H54 (cell line): ENCODE measurements at regions not wholly inside any gene's neighbourhood (a gene's known extent, or its start where the extent isn't known, plus 50 kb on each side); places are given as distances from the start of the nearest gene placed in this dataset.

Experiments used
- DNase-seq: peaks from one replicate; pipeline ENCODE4 v3.0.0; 2011; ENCODE audit warnings: low spot score, mixed read lengths; ENCODE audit not compliant: insufficient read length
- FAIRE-seq: peaks from 3 replicates; lab custom pipeline; 2011; peaks lifted over from hg19 to GRCh38; lab: Jason Lieb, UNC
- POLR2A ChIP-seq: IDR thresholded peaks from 2 replicates; pipeline ENCODE4 v1.6.1; 2011; ENCODE audit warnings: low read depth, mild to moderate bottlenecking, low read length

DNA sequence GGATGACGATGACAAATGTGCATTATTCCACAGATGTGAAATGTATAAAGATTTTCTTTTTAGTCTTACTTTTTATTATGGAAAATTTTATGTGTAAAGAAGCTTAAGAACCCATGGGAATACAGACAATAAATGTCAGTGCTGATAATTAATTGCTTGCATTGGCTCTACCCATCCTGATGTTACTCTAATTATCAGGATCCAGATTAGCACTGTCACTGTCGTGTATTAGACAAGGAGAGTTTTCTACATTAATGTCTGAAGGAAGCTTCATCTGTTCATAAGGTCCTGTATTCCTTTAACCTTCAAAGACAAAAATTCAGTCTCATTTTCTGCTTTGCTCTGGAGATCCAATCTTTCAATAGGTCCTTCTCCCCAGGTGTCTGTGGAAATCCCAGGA is 259.1 kb upstream of the ADAMTS5 start:
- FAIRE-seq (peak; percentile 82), DNase-seq (no peak)
- no peak for TF ChIP-seq POLR2A

DNA sequence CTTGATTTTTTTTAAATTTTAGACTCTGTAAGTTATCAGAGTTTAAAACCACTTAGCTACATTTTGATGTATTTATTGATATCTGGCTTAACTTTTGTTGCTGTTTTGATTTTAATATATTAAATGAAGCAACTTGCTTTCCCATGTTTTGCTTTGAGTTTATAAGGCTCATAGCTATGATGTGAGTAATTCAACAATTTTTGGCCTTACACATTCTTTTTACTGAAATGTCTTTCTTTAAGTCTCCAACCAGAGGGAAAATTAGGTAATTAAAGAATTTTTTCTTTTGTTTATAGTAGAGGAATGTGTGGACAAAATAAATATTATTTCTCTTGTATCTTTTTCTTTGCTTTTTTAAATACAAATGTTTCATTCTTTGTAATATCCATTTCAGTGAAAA is 258.3 kb upstream of the ADAMTS5 start:
- TF ChIP-seq POLR2A: no peak
- no peak for FAIRE-seq
- no peak for DNase-seq

DNA sequence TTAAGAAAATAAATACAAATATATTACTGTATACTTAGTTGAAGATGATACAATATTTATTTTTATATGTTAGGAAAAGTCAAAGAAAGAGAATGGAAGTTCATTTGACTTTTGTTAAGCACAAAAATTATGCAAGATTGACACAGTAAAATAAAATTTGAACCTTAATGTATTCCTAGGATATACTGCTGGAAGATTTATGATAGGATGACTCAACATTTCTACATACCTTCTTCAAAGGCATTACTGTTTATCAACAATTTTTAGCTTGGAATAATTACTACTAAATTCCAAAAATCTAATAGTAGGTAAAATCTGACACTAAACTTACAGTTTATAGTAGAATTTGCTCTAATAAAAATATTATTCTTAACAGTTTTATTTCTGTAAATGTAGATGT is 257.3 kb upstream of the ADAMTS5 start:
- FAIRE-seq (peak; percentile 36), DNase-seq (no peak)
- TF ChIP-seq POLR2A: no peak

DNA sequence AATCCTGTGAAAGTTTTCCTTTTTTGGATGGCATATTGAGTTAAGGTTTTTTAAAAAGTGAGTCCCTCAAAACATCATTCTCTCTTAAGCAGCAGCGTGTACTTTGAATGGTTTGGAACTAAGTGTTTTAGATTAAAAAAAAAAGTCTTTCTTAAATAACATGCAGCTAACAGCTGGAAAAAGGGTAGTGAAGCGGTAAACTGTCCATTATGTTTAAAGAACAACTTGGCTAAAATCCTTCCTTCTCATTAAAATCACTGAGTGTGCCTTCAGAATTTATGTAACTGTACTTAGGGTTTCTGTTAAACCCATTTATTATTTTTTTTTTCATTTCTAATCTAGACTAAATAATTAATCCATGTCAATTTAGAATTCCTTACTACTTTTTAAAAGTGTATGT is 254.2 kb upstream of the ADAMTS5 start:
- FAIRE-seq (no peak), DNase-seq (no peak)
- no peak for TF ChIP-seq POLR2A

DNA sequence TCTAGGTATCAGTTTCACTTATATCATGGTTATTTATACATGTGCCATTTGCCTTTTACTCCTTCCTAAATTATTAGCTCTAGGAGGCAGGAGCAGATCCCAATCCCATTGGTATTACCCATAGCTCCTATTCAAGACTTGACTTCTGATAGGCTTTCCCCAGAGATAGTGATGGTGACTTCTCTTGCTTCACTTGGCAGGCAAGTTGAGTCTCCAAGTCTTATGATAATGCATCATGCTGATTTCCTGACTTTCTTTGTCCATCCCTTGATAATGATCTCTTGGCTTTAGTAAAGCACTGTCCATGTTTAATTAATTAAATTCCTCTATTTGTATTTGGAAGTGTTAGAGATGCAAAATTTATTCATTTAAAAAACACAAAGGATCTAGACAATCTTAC is 253.5 kb upstream of the ADAMTS5 start:
- no peak for TF ChIP-seq POLR2A
- FAIRE-seq (no peak), DNase-seq (no peak)

DNA sequence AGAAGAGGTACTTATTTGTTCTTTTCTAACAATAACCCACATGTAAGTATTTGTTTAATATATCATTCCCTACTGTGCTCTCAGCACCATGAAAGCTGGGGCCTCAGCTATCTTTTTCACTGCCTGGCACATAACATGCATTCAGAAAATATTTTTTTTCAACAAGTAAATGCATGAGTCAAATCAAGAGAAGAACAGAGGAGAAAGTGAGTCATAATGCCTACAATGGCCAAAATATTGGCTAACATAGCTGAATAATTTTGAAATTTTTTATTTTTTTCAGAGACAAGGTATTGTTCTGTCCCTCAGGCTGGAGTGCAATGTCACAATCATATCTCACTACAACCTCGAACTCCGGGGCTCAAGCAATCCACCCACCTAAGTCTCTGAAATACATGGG is 252.2 kb upstream of the ADAMTS5 start:
- TF ChIP-seq POLR2A: no peak
- DNase-seq (no peak), FAIRE-seq (no peak)

DNA sequence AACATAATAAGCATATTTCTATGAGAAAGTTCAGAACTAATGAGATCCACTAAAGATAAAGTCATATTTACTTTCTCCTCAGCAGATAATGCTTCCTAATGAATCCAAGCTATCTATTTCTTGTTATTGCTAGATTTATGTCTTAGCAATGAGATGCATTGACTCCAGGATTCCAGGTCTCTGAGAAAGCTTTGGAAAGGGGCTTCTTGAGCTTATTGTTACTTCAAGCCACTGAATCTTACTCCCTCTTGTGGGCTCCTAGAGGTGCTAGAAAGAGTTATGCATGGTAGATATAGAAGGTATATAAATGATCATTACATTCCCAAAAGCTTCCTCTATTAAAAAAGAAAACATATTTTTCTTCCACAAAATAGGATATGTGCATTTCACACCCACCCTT is 246.4 kb upstream of the ADAMTS5 start:
- DNase-seq: no peak
- no peak for FAIRE-seq

DNA sequence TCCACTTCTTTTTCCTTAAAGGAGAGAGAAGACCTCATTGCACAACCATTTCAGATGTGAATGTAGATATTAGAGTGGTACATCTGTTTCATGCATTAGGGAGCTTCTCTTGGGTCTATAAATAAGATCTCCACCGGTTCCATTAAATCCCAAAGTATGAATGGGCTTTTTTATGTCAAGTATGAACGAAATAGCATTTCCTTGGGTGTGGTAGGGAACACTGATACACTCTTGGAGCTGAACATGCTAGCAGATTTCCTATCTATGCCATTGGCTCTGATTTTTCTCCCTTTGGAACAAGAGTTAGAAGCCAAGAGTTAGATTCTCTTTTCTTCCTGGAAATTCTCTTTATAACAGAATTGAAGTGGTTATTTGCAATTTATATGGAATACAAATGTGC is 245.6 kb upstream of the ADAMTS5 start:
- FAIRE-seq (peak; percentile 61), DNase-seq (no peak)
- TF ChIP-seq POLR2A: no peak

More for the DNA sequence above, 246.4 kb upstream of the ADAMTS5 start:
- no peak for TF ChIP-seq POLR2A

DNA sequence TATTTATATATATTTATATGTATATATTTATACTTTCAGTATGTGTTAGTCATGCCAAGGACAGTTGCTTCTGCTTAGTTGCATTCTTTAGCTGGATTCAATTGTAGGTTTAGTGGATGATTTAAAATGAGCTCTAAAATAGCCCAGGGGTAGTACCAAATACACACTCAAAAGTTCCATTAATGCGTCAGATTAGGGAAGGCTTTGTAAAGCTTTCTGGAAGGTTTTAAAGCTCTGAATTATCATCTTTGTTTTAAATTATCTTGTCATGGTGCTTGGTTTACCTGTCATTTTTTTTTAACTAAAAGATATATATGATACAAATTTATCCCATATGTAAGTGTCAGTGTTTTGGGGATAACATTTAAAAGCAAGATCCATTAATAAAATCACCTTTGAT is 242.7 kb upstream of the ADAMTS5 start:
- TF ChIP-seq POLR2A: no peak
- no peak for FAIRE-seq

DNA sequence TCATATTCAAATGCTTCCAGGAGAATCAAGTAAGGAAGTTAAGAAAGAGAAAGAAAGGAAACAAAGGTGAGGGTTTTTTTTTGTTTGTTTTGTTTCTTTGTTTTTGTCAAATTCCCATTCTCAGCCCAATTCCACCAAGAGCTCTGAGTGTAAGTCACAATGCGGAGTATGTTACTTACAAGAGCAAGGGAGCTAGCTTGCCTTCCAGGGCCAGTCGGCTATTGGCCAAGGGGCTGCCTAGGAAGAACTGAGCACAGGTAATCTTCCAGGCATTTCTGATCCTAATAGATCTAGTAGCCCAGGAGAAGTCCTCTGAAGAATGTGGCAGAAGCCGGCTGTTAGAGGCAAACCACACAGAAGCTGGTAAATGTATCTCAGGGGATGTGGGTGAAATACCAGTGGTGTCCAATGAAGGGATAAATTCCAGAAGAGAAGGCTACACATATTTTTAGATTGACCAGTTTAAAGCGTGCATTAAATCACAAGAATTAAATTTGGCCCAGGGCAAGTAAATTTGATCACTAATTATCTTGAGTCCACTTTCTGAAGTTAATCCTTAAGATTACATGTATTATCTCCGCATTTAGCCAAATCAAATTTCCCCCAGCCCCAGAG is 239.6 kb upstream of the ADAMTS5 start:
- no peak for TF ChIP-seq POLR2A
- no peak for FAIRE-seq
- DNase-seq: no peak

More for the DNA sequence above, 242.7 kb upstream of the ADAMTS5 start:
- no peak for DNase-seq

DNA sequence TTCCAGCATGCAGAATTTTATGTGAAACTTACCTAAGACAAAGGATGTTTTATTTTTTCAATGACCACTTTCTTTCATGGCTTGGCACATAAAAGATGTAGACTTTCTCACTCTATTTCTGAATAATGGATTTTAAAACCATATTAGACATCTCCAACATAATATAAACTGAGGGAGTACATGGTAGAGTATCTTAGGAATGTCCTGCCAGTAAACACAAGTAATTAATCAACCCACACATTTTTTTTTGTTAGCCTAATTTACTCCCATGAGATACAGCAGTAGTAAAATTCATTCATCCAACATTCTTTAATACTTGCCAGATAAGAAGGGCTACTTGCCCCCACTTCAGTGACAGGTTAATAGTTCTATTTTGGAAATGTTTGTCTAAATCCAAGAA is 235.4 kb upstream of the ADAMTS5 start:
- TF ChIP-seq POLR2A: no peak
- DNase-seq (no peak), FAIRE-seq (no peak)

DNA sequence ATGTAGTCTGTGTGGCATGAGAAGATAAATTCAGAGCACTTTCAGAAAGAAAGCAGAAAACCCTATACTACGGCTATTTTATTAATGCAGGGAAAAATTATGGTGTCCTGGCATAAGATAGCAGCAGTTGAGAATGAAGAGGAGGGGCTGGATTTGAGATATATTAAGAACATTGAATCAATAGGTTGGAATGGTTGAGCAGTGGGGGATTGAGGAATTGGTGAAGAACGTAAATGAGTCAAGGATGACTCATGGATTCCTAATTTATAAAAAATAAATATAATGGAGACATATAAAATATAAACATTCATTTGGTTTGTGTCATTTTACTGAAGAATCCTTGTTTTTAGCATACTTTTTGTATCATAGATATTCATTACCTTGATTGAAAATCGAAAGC is 234.3 kb upstream of the ADAMTS5 start:
- no peak for TF ChIP-seq POLR2A
- no peak for DNase-seq
- FAIRE-seq: no peak

DNA sequence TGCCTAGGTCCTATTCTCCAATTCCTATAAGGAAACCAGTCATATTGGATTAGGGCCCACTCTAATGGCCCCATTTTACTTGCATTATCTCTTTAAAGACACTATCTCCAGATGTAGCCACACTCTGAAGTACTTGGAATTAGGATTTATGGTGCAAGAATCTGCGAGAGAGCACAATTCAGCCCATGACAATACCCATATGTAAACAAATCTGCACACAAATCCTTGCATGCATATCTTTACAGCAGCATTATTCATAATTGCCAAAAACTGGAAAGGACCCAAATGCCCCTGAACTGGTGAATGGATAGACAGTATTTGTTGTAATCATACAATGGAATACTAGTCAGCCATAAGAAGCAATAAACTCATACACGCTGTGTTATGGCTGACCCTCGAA is 229.8 kb upstream of the ADAMTS5 start:
- DNase-seq: no peak
- TF ChIP-seq POLR2A: no peak
- no peak for FAIRE-seq

DNA sequence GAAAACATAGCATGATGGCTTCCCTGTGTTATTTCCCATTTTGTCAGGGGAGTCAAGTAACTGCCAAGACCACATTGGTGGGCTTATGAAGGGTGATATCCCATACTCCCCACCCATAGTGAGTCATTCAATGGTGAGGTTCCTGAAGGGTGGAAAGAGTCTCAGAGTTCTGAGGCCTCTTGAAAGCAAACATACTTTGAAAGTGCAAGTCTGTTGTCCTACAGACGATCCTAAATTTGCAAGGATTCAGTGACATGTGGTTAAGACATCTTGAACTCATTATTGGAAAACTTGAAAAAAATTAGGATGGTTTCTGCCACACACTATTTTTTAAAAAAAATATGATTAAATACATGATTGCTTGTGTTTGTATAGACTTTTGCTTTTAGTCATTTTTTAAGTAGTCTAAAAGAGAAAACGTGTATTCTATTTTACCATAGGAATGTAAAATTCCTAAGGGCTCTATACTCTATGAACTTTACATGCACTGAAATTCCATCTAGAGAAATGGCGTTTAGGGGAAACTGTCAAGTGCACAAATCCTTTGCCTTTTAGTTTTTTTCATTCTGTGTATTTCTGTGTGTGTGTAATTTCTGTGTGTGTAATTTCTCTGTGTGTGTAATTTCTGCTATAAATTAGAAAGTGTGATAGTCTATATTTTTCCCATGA is 225.5 kb upstream of the ADAMTS5 start:
- no peak for TF ChIP-seq POLR2A
- DNase-seq (no peak), FAIRE-seq (no peak)

DNA sequence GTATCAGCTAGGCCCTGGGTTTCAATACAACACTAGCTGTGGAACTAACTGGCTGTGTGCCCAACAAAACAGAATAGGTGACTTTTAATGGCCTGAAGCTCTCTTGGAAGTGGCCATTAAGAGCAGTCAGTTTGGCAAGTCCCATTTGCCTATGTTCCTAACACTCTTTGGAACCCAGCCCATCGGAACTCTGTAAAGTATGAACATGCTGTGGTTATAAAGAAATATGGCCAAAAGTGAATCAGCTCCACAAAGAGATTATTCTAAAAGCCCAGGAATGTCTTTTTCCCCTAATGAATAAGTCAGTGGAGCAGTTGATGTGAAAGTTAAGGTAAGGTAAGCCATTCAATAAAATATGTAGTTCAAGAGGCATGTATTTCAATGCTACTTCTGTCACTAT is 223.7 kb upstream of the ADAMTS5 start:
- peak; percentile 75 for FAIRE-seq

More for the DNA sequence above, 223.7 kb upstream of the ADAMTS5 start:
- no peak for TF ChIP-seq POLR2A
- DNase-seq: no peak
